Sigmoid colon (tissue), 6 donors: ENCODE measurements at regions not wholly inside any gene's neighbourhood (a gene's known extent, or its start where the extent isn't known, plus 50 kb on each side); places are given as distances from the start of the nearest gene placed in this dataset.

Experiments used
- DNase-seq: peaks from one replicate; pipeline ENCODE4 v3.0.0-alpha.2; 2019
- H3K27ac ChIP-seq, 4 donors: fragments of 200-600 bp; sonication (generic); one replicate each; pipeline ENCODE4 v1.5.1; 2016 to 2019; ENCODE audit warnings: mild to moderate bottlenecking in 1 of 4
- H3K27me3 ChIP-seq, 3 donors: fragments of 200-600 bp; sonication (generic); one replicate each; pipeline ENCODE4 v1.5.1; 2019; ENCODE audit warnings: mild to moderate bottlenecking in 1 of 3
- H3K36me3 ChIP-seq, 4 donors: fragments of 200-600 bp; sonication (generic); one replicate each; pipeline ENCODE4 v1.5.1; 2016 to 2019
- H3K4me1 ChIP-seq, 4 donors: fragments of 200-600 bp; sonication (generic); one replicate each; pipeline ENCODE4 v1.5.1; 2017 to 2019
- H3K4me3 ChIP-seq, 4 donors: fragments of 200-600 bp; sonication (generic); one replicate each; pipeline ENCODE4 v1.5.1; 2017 to 2019; ENCODE audit warnings: mild to moderate bottlenecking in 2 of 4, moderate library complexity in 1 of 4
- H3K9me3 ChIP-seq, 4 donors: fragments of 200-600 bp in 3 of 4; sonication (generic) in 3 of 4; one replicate each; pipeline versions ENCODE4 v1.5.1 to v1.6.1; 2013 to 2019
- CTCF ChIP-seq, 4 experiments: fragments of 450-650 bp in 3 of 4; fragments of 200-600 bp in 1 of 4; IDR thresholded peaks; one replicate each; pipeline ENCODE4 v1.5.1; 2016 to 2019; ENCODE audit warnings: antibody characterized with exemption in 4 of 4, mild to moderate bottlenecking in 3 of 4, moderate library complexity in 2 of 4
- EP300 ChIP-seq, 4 donors: sonication (generic); formaldehyde crosslinking; IDR thresholded peaks; one replicate each; pipeline ENCODE4 v1.6.1; 2017; ENCODE audit warnings: antibody characterized with exemption in 4 of 4
- POLR2A ChIP-seq, 2 donors: fragments of 450-650 bp; IDR thresholded peaks; one replicate each; pipeline ENCODE4 v1.6.1; 2016; ENCODE audit warnings: antibody characterized with exemption in 2 of 2, mild to moderate bottlenecking in 2 of 2, moderate library complexity in 2 of 2
- POLR2AphosphoS5 ChIP-seq, 4 donors: sonication (generic); formaldehyde crosslinking; IDR thresholded peaks; one replicate each; pipeline ENCODE4 v1.6.1; 2017; ENCODE audit warnings: antibody characterized with exemption in 4 of 4
- WGBS, 2 donors: extraction: QIAGEN DNeasy Blood & Tissue Kit; methylation state at CpG; one replicate each; pipeline ENCODE4 v1.1.7; 2013; 5-methylcytosine and 5-hydroxymethylcytosine counted together
- intact Hi-C: fragments of 100-400 bp; cut with DNase I; formaldehyde crosslinking; loops from one replicate; pipeline ENCODE4 v1.15.1; 2023
- donor health status: healthy with polysubstance abuse.
- donor health status: healthy.

DNA sequence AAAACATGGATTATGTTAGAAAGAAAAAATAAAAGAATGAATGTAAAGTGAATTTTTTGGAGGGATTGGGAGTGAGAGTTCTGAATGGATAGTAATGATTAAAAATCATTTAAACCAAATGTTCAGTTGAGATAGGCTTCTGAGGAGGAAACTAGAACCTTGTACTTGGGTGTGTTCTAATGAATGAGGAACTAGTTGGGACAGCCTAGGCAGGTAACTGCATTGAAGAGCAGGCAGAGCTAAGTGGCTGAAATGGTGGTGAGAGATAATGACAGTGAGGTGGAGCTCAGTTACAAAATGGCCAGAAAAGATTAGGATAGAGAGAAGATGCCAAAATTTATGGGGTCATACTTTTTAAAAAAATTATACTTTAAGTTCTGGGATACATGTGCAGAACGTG is 132.9 kb downstream of the ATP23 start:
- no peak for DNase-seq
- Histone ChIP-seq H3K4me1 (no peaks in the 10 kb centered on the region), H3K27me3 (no peaks in the 10 kb centered on the region), H3K4me3 (no peak overlapping the region), H3K36me3 (no peaks in the 10 kb centered on the region), H3K9me3 (no peaks in the 10 kb centered on the region), H3K27ac (no peak overlapping the region)
- intact Hi-C loops = no loop called here
- TF ChIP-seq EP300 (IDR thresholded peaks at IDR 0.05) = no peak
- no peak for TF ChIP-seq POLR2A (IDR thresholded peaks at IDR 0.05)
- no peak for TF ChIP-seq CTCF (IDR thresholded peaks at IDR 0.05)
- no peak for TF ChIP-seq POLR2AphosphoS5 (IDR thresholded peaks at IDR 0.05)
- 92 to 93% methylated on average over 1 of the region's 1 CpG for WGBS, 2 donors

- 74% methylated on average over 1 of the region's 1 CpG for WGBS, 2 donors
- TF ChIP-seq POLR2AphosphoS5 (IDR thresholded peaks at IDR 0.05) = no peak
- no peak for TF ChIP-seq POLR2A (IDR thresholded peaks at IDR 0.05)
- no peak for TF ChIP-seq CTCF (IDR thresholded peaks at IDR 0.05)
- TF ChIP-seq EP300 (IDR thresholded peaks at IDR 0.05) = no peak
- no peak for DNase-seq
- no peaks in the 10 kb centered on the region for H3K36me3 ChIP-seq
- H3K4me1 ChIP-seq = peaks cover 0 to 5% (median 1%) of the 10 kb centered on the region in 4 donors
- no peak overlapping the region for H3K27ac ChIP-seq
- H3K9me3 ChIP-seq = no peaks in the 10 kb centered on the region
- intact Hi-C loops = no loop called here
- no peak overlapping the region for H3K4me3 ChIP-seq
- H3K27me3 ChIP-seq = no peaks in the 10 kb centered on the region
These were observed 138.4 kb downstream of the ATP23 start for GRCh38 chr12:58079806-58080205.

DNA sequence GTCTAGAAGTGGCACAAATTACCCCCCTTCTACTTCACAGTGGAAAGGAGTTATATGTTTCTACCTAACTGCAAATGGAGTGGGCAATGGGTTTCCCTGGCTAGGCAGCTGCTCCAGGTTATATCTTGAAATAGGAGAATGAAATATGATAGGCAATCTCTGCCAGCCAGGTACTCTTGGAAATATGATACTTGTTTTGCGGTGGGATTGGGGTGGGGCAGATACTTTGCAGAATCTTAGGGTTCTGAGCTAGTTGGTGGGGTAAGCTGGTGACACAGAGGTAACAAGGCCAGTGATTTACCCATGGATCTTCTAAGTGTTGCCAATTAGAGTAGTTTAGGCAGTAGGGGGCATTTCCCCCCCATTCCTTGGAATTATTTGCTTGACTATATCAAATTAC is 140.1 kb downstream of the ATP23 start:
- Histone ChIP-seq H3K27ac (no peak overlapping the region), H3K9me3 (no peaks in the 10 kb centered on the region), H3K4me1 (peaks cover 0 to 5% (median 1%) of the 10 kb centered on the region in 4 donors), H3K36me3 (no peaks in the 10 kb centered on the region), H3K4me3 (no peak overlapping the region), H3K27me3 (no peaks in the 10 kb centered on the region)
- no peak for TF ChIP-seq POLR2AphosphoS5 (IDR thresholded peaks at IDR 0.05)
- TF ChIP-seq CTCF (IDR thresholded peaks at IDR 0.05) = no peak
- no peak for TF ChIP-seq POLR2A (IDR thresholded peaks at IDR 0.05)
- TF ChIP-seq EP300 (IDR thresholded peaks at IDR 0.05) = no peak
- intact Hi-C loops = no loop called here
- DNase-seq = no peak
- WGBS, 2 donors = 0 to 2% methylated on average over 1 of the region's 1 CpG

GRCh38 chr12:58082996-58083395 is 141.6 kb downstream of the ATP23 start:
- H3K36me3 ChIP-seq = no peaks in the 10 kb centered on the region
- DNase-seq = no peak
- WGBS, 2 donors = 86% methylated on average over 2 of the region's 2 CpGs
- H3K27me3 ChIP-seq = no peaks in the 10 kb centered on the region
- no peak overlapping the region for H3K4me3 ChIP-seq
- no peak overlapping the region for H3K27ac ChIP-seq
- H3K4me1 ChIP-seq = peaks cover 0 to 5% (median 1%) of the 10 kb centered on the region in 4 donors
- peaks cover 0 to 2% (median 0%) of the 10 kb centered on the region in 4 donors for H3K9me3 ChIP-seq
- no peak for TF ChIP-seq POLR2A (IDR thresholded peaks at IDR 0.05)
- no peak for TF ChIP-seq EP300 (IDR thresholded peaks at IDR 0.05)
- TF ChIP-seq POLR2AphosphoS5 (IDR thresholded peaks at IDR 0.05) = no peak
- no peak for TF ChIP-seq CTCF (IDR thresholded peaks at IDR 0.05)
- intact Hi-C loops = no loop called here

GRCh38 chr12:58086006-58086405 is 144.6 kb downstream of the ATP23 start:
- no peak for TF ChIP-seq POLR2A (IDR thresholded peaks at IDR 0.05)
- no peak overlapping the region for H3K4me3 ChIP-seq
- intact Hi-C loops = no loop called here

More at GRCh38 chr12:58086006-58086405, 144.6 kb downstream of the ATP23 start:
- no peaks in the 10 kb centered on the region for H3K36me3 ChIP-seq
- H3K27me3 ChIP-seq = no peaks in the 10 kb centered on the region
- DNase-seq = no peak
- peaks cover 0 to 2% (median 0%) of the 10 kb centered on the region in 4 donors for H3K9me3 ChIP-seq
- peaks cover 0 to 5% (median 0%) of the 10 kb centered on the region in 4 donors for H3K4me1 ChIP-seq
- no peak overlapping the region for H3K27ac ChIP-seq
- WGBS, 2 donors = 93 to 94% methylated on average over 2 of the region's 2 CpGs
